Tibial nerve (tissue), 4 donors: ENCODE measurements at regions not wholly inside any gene's neighbourhood (a gene's known extent, or its start where the extent isn't known, plus 50 kb on each side); places are given as distances from the start of the nearest gene placed in this dataset.

ENCODE experiments used
- DNase-seq, 2 donors: peaks; one replicate each; pipeline ENCODE4 v3.0.0-alpha.2; 2019; ENCODE audit warnings: low spot score in 2 of 2
- H3K27ac ChIP-seq, 4 donors: fragments of 200-600 bp; sonication (generic) in 3 of 4; one replicate each; pipeline ENCODE4 v1.5.1; 2017 to 2019; ENCODE audit warnings: mild to moderate bottlenecking in 1 of 4
- H3K27me3 ChIP-seq, 2 donors: fragments of 200-600 bp; sonication (generic) in 1 of 2; one replicate each; pipeline versions ENCODE4 v1.5.1 to v1.6.0; 2017 to 2019
- H3K36me3 ChIP-seq, 3 donors: fragments of 200-600 bp; sonication (generic); one replicate each; pipeline ENCODE4 v1.5.1; 2018 to 2019
- H3K4me1 ChIP-seq, 4 donors: fragments of 200-600 bp; sonication (generic) in 3 of 4; one replicate each; pipeline ENCODE4 v1.5.1; 2017 to 2019
- H3K4me3 ChIP-seq, 4 donors: fragments of 200-600 bp; sonication (generic) in 3 of 4; one replicate each; pipeline ENCODE4 v1.5.1; 2017 to 2019; ENCODE audit warnings: mild to moderate bottlenecking in 1 of 4, moderate library complexity in 1 of 4
- H3K9me3 ChIP-seq, 4 donors: fragments of 200-600 bp; sonication (generic) in 3 of 4; one replicate each; pipeline ENCODE4 v1.5.1; 2017 to 2019
- CTCF ChIP-seq, 5 experiments: fragments of 200-600 bp in 3 of 5; fragments of 450-650 bp in 2 of 5; sonication (generic) in 3 of 5; IDR thresholded peaks; one replicate each; pipeline ENCODE4 v1.5.1; 2016 to 2019; ENCODE audit warnings: antibody characterized with exemption in 5 of 5, mild to moderate bottlenecking in 3 of 5, moderate library complexity in 2 of 5
- EP300 ChIP-seq, 2 donors: sonication (generic); formaldehyde crosslinking; IDR thresholded peaks; one replicate each; pipeline ENCODE4 v1.6.1; 2017; ENCODE audit warnings: antibody characterized with exemption in 2 of 2, mild to moderate bottlenecking in 1 of 2
- POLR2A ChIP-seq, 2 donors: fragments of 450-650 bp; IDR thresholded peaks; one replicate each; pipeline ENCODE4 v1.6.1; 2017; ENCODE audit warnings: antibody characterized with exemption in 2 of 2, mild to moderate bottlenecking in 2 of 2, moderate library complexity in 2 of 2
- WGBS, 2 donors: methylation state at CpG; one replicate each; pipeline ENCODE4 v1.1.5; 2018; 5-methylcytosine and 5-hydroxymethylcytosine counted together

- Histone ChIP-seq H3K27ac (peak overlapping the region in 1 of 4 donors; percentile 11), H3K4me3 (no peak overlapping the region), H3K4me1 (peaks cover 0 to 12% (median 0%) of the 10 kb centered on the region in 4 donors), H3K9me3 (no peaks in the 10 kb centered on the region), H3K27me3 (no peaks in the 10 kb centered on the region), H3K36me3 (no peaks in the 10 kb centered on the region)
- 67 to 74% methylated on average over 9 of the region's 9 CpGs for WGBS, 2 donors
- DNase-seq, result no peak
- no peak for TF ChIP-seq POLR2A (IDR thresholded peaks at IDR 0.05)
- no peak for TF ChIP-seq CTCF (IDR thresholded peaks at IDR 0.05)
- TF ChIP-seq EP300 (IDR thresholded peaks at IDR 0.05), result no peak
Measured at GRCh38 chr3:56851966-56852884, 50.5 kb upstream of the ARHGEF3 start.
